HG03066 (cell line): ENCODE measurements at regions not wholly inside any gene's neighbourhood (a gene's known extent, or its start where the extent isn't known, plus 50 kb on each side); places are given as distances from the start of the nearest gene placed in this dataset.
"Not testable (repeated sequence)": the region's sequence is repeated elsewhere in the genome, so short reads cannot be mapped to it uniquely, and the experiment has no call there.

ENCODE experiments used
- ATAC-seq: cut with Tn5 transposase; IDR thresholded peaks from one replicate; pipeline ENCODE4 v1.9.1; 2021; ENCODE audit warnings: low read depth; ENCODE audit not compliant: unreplicated experiment

- ATAC-seq = no peak
Observed at GRCh38 chr12:31828071-31828470, 99.2 kb upstream of the AMN1 start.

GRCh38 chr12:31822761-31823160 is 93.9 kb upstream of the AMN1 start:
- no peak for ATAC-seq

GRCh38 chr12:31821484-31821883 is 92.7 kb upstream of the AMN1 start:
- no peak for ATAC-seq

- ATAC-seq = no peak
Observed at GRCh38 chr12:31820832-31821231, 92.0 kb upstream of the AMN1 start.

GRCh38 chr12:31819427-31819826 is 90.6 kb upstream of the AMN1 start:
- ATAC-seq = no peak

- ATAC-seq = no peak
Observed at GRCh38 chr12:31818623-31819268, 89.9 kb upstream of the AMN1 start.

- no peak for ATAC-seq
Observed at GRCh38 chr12:31817120-31817519, 88.3 kb upstream of the AMN1 start.

GRCh38 chr12:31815096-31815495 is 86.3 kb upstream of the AMN1 start:
- no peak for ATAC-seq

- no peak for ATAC-seq
Observed at GRCh38 chr12:31813305-31813704, 84.5 kb upstream of the AMN1 start.

GRCh38 chr12:31807773-31808097 is 78.9 kb upstream of the AMN1 start:
- no peak for ATAC-seq

GRCh38 chr12:31807081-31807772 is 78.4 kb upstream of the AMN1 start:
- ATAC-seq = not testable (repeated sequence)

- ATAC-seq = not testable (repeated sequence)
Observed at GRCh38 chr12:31805681-31806080, 76.9 kb upstream of the AMN1 start.

GRCh38 chr12:31804707-31805106 is 75.9 kb upstream of the AMN1 start:
- ATAC-seq = not testable (repeated sequence)

- peak; percentile 44 for ATAC-seq
Observed at GRCh38 chr12:31804185-31804504, 75.3 kb upstream of the AMN1 start.

GRCh38 chr12:31803306-31804184 is 74.7 kb upstream of the AMN1 start:
- ATAC-seq = no peak

- no peak for ATAC-seq
Observed at GRCh38 chr12:31801872-31802271, 73.1 kb upstream of the AMN1 start.

GRCh38 chr12:31797230-31797872 is 68.5 kb upstream of the AMN1 start:
- no peak for ATAC-seq

GRCh38 chr12:31796270-31796951 is 67.6 kb upstream of the AMN1 start:
- no peak for ATAC-seq

- no peak for ATAC-seq
Observed at GRCh38 chr12:31794745-31795144, 65.9 kb upstream of the AMN1 start.

- not testable (repeated sequence) for ATAC-seq
Observed at GRCh38 chr12:31791265-31791664, 62.4 kb upstream of the AMN1 start.

GRCh38 chr12:31790759-31791158 is 61.9 kb upstream of the AMN1 start:
- ATAC-seq = no peak
